ENCODE measurements at regions not wholly inside any gene's neighbourhood (a gene's known extent, or its start where the extent isn't known, plus 50 kb on each side); places are given as distances from the start of the nearest gene placed in this dataset.

GRCh38 chr16:86998196-86999001 is 318.8 kb downstream of the C16orf95 start:
- no peak for DNase-seq (ENCODE audit: low spot score)

- DNase-seq (ENCODE audit: low spot score): peak; percentile 80
Measured at GRCh38 chr16:87000001-87000400, 317.2 kb downstream of the C16orf95 start.

DNA sequence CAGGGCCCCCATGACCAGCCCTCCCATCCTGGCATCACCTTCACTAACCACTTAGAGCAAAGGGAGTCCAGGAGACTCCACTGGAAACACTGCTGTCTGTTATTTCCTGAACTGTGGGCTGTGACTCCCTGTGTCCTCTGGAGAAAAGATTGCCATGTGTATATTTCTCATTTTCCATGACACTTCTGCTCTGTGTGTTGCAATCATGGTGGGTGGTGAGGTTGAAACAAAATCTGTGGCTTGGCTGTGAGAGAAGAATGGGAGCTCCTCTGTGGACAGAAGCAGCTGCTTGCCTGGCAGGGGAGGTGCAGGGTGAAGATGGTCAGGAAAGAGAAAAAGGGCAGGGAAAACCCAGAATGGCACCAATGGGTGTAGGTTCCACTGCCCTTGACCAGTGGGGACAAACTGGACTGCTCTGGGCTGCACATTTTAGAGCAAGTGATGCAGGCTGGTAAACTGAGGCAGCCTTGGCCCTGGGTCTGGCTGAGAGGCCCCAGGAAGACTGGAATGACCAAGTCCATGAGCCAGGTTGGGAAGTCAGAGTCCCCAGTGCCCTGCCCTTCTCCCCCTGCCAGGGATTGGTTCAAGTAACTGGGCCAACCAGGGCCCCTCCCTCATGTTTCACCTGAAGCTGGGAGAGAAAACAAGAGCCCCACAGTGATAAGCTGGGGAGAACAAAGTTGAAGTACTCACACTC is 314.3 kb downstream of the C16orf95 start:
- no peak for DNase-seq (ENCODE audit: low spot score)

DNA sequence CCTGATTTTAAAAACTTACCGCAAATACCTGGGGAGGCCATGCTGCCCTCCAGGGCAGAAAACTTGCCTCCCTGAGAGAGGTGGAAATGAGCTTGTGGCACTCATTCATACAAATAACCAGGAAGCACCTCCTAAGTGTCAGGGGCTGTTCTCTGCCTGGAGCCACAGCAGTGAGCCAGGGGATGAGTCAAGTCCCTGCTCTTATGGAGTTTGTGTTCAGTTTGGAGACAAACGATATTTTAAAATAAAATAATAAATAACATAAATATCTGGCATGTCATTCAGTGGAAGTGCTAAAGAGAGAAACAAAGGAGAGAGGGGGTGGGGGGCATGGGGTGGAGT is 313.8 kb downstream of the C16orf95 start:
- DNase-seq (ENCODE audit: low spot score): no peak

- no peak for DNase-seq (ENCODE audit: low spot score)
Measured at GRCh38 chr16:87006021-87006420, 311.2 kb downstream of the C16orf95 start.

DNA sequence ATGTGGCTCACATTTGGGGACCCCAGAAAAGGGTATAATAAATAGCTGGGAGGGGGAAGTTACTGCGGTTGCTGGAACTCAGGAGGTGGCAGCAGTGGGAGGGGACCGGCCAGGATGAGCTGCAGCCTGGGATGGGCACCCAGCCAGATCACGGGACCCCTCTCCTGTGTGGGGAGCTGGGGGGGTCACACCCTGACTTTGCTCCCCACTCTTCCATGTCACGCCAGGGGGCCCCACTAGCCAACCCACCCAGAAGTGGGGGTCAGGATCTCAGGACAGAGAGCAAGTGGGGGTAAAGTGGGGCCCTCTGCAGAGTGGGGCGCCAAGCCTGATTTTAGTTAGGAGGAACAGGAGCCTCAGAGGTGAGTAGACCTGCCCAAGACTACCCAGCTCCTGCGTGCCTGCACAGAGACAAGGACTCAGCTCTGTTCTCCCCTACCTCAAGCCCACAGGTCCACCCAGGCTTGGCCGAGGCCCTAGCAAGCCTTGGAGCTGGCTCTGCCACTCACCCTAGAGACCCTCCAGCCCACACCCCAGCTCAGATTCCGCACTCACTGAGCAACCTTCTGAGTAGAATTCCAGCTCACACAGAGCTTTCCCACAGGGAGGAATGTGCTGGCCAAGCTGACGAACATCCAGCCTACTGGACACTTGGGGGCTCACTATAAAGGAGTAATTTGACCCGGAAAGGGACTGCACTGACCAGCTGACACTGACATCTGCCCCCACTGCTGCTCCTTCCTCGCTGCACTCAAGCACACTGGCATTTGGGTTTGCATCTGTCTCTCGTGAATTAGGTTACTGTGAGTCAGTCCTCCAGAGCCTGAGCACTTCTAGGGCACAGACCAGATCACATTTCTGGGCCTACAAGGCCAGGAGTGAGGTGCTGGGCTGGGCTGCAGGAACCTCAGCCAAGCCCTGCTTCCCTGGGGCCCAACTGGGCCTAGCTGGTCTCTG is 310.1 kb downstream of the C16orf95 start:
- DNase-seq (ENCODE audit: low spot score): no peak

- DNase-seq (ENCODE audit: low spot score): no peak
Measured at GRCh38 chr16:87007907-87008306, 309.3 kb downstream of the C16orf95 start.

DNA sequence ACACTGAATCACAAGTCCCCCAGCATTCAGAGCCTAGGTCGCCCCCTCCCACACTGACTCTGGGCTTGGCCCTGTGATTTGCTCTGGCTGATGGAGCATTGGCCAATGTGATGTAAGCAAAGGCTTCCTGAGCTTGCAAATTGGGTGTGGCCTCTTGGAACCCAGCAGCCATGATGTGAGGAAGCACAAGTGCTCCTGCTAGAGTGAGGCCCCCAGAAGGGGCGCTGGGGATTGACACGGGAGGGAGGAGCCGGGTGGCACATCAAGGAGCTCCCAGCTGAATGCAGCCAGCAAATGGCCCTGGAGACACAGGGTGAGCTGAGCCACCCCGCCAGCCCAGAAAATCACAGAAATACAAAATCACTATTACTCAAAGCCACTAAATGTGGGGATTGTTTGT is 308.5 kb downstream of the C16orf95 start:
- DNase-seq (ENCODE audit: low spot score): no peak

DNA sequence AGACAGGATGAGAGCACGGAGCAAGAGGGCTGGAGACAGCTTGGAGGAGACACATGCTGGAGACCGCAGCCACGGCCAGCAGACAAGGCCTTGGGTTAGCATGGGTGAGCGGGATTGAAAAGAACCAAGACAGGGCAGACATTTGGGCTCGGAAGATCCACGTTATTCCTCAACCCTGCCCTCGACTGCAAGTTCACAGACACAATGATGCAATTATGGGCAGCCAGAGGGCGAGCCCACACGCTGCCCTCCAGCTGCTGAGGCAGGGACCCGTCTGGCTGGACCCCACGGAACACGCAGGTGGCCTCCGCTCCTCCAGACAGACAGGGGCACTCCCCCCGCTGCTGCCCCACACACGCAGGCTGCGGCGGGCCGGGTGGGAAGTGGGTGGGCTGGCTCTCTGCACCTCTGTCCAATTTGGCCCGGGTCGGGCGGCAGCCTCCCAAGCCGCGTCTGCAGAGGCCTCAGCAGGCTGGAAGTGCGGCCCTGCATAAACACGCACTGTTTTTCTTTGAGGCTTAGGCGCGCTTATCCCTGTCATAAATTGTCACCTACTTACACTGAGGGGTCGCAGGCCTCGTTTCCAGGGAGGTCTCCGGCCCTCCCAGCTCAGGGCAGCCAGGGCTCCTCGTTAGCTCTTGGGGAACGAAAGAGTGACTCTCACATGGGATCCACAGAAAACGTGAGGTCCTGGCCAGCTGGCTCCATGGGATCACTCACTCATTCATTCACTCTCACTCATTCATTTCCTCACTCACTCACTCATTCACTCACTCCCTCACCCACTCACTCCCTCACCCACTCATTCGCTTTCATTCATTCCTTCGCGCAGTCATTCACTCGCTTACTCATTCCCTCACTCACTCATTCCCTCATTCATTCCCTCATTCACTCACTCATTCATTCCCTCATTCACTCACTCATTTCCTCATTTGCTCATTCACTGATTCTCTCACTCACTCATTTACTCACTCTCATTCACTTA is 303.9 kb downstream of the C16orf95 start:
- no peak for DNase-seq (ENCODE audit: low spot score)

DNA sequence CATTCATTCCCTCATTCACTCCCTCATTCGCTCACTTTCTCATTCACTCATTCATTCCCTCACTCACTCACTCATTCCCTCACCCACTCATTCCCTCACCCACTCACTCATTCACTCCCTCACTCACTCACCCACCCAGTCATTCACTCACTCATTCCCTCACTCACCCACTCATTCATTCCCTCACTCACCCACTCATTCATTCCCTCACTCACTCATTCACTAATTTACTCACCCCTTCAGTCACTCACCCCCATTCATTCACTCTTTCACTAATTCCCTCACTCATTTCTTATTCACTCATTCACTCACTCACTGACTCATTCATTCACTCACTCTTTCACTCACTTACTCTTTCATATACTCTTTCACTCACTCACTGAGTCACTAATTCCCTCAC is 303.1 kb downstream of the C16orf95 start:
- DNase-seq (ENCODE audit: low spot score): no peak

- DNase-seq (ENCODE audit: low spot score): no peak
Measured at GRCh38 chr16:87015021-87015420, 302.2 kb downstream of the C16orf95 start.

DNA sequence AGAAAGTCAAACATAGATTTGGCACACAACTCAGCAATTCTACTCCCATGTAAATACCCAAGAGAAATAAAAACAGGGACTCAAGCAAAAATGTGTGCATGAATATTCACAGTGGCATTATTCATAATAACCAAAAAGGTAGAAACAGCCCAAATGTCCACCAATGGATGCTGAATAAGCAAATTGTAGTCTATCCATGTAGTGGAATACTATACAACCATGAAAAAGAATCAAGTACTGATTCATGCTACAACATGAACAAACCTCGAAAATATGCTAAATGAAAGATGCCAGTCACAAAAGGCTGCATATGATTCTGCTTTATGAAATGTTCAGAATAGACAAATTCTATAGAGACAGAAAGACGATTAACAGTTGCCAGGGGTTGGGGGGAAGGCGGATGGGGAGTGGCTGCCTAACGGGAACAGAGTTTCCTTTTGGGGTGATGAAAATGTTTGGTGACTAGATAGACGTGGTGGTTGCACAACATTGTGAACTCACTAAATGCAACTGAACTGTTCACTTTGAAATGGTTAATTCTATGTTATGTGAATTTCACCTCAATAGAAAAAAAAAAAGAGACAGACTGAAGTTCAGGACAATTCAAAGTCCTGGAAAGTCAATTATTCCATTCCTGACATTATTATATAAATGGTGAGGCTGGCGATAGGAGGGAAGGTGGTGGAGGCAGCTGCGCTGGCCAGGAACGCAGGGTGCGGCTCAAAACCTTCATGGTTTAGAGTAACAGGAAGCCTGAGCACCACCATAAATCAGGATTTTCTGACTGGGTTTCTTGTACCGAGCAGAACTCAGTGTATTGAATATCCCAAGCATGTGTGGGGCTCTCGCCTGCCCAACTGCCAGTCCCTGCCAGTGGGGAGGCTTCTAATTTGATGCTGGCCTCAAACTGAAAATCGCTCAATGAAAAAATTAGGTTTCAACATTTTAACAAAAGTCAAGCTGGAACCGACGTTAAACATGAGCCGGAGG is 300.9 kb downstream of the C16orf95 start:
- DNase-seq (ENCODE audit: low spot score): no peak

DNA sequence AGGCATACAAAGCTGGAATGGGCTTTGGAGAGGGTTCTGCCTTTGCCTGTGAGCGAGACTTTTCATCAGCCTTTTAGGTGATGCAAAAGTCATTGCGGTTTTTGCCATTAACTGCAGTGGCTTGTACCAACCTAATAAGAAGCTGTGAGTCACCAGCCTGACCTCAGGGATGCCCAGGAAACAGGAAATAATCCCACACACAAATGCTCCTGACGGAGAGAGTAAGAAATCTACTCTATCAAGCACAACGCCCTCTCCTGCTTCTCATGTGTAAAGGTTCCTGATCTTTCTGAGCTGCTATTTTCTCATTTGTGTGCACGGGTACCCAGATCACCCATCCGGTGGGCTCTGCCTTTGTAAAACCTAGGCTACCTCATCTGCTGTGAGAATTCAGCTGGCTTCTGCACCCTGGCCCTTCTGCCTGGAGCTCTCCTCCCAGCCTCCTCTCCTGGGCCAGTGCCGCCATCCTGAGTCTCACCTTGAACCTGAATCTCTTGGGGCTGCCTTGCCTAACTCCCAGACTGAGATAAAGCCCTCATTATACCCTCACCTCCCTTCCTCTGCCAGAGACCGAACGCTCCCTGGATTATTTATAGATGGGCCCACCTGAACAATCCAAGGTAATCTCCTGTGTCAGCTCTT is 299.7 kb downstream of the C16orf95 start:
- DNase-seq (ENCODE audit: low spot score): peak; percentile 95

DNA sequence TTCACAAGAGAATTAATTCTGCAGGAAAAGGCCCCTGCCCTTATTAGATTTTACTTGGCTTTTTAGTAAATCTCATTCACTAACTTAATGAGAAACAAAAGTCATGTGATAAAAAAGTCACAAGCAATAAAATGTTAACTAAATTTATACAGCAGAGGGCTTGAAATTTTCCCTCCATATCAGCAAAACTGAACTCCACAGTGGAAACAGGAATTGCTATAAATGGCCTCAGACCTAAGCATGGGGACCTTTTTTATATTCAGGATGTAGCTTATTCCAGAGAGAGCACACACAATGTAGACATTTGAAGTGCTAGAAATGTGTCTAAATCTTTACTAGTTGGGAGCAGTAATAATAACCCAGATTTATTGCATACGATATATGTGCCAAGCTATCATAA is 291.5 kb downstream of the C16orf95 start:
- no peak for DNase-seq (ENCODE audit: low spot score)

- no peak for DNase-seq (ENCODE audit: low spot score)
Measured at GRCh38 chr16:87027056-87027616, 290.1 kb downstream of the C16orf95 start.

DNA sequence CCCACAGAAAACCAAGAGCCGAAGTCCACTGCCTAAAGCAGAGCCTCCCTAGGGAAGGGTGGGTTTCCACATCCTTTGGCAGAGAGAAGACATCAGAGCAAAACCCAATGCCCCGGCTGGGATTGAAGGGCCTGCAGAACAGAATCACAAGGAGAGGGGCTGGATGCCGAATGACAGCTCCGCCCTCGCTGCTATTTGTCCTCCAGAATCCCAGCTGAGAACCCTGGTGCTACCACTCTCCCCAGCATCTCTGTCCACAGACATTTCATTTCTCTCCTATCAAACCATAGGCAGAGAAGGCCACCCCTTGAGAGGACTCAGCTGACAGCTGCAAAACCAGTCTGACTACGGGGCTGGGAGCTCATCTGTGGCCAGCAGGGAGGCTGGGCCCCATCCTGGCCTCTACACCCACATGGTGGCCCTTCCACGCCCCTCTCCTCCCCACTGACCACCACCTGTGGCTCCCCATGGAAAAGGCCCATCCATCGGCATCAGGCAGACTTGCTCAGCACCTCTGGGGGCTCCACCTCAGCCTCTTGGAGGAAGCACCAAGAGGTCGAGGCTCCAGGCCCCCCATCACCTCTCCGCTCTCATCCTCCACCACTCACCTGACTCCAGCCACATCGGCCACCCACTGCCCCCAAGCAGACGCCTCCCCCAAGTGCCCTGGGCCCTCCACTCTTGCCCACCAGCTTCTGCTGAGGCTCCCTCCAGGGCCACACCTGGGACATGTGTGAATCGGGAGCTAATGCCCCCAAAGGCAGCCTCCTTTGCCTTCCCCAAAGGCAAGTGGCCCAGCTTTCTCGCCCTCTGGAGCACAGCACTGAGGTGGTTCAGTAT is 288.5 kb downstream of the C16orf95 start:
- DNase-seq (ENCODE audit: low spot score): no peak

- DNase-seq (ENCODE audit: low spot score): no peak
Measured at GRCh38 chr16:87032554-87032953, 284.6 kb downstream of the C16orf95 start.

DNA sequence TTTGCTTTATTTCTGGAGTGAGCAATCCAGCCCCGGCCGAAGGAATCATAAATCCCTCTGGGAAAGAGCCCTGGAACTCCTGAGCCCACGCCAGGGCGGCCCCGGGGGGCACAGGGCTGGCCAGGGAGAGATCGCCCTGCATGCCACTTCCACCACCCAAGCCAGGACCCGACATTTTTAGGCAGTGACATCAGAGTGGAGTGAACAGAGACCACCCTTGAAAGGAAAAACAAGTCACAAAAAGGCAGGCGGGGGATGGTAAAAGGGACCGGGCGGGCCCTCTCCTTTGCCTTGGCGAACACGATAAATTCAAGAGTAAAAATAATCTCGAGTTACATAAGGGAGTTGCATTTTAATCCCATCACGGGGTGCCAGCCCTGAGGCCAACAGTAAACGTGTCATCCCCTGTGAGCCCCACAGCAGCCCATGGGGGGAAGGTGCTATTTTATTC is 284.1 kb downstream of the C16orf95 start:
- DNase-seq (ENCODE audit: low spot score): no peak
